Neuronal stem cell (in vitro differentiated cells): ENCODE measurements at regions not wholly inside any gene's neighbourhood (a gene's known extent, or its start where the extent isn't known, plus 50 kb on each side); places are given as distances from the start of the nearest gene placed in this dataset.

Experiments
- DNase-seq: peaks from one replicate; pipeline ENCODE4 v3.0.0-alpha.2; 2013; ENCODE audit warnings: low spot score
- H2AFZ ChIP-seq: one replicate; pipeline ENCODE4 v1.6.1; 2013; ENCODE audit warnings: mild to moderate bottlenecking, low read length, inconsistent platforms
- H2AK5ac ChIP-seq: 2 replicates; pipeline ENCODE4 v1.6.1; 2013; ENCODE audit warnings: low read depth, mild to moderate bottlenecking, inconsistent platforms, low read length, moderate library complexity, mixed read lengths
- H2BK120ac ChIP-seq: 2 replicates; pipeline ENCODE4 v1.6.1; 2013; ENCODE audit warnings: low read depth, mild to moderate bottlenecking, inconsistent platforms, low read length, moderate library complexity, mixed read lengths
- H2BK12ac ChIP-seq: one replicate; pipeline ENCODE4 v1.6.1; 2013; ENCODE audit warnings: low read length, inconsistent platforms
- H2BK15ac ChIP-seq: 2 replicates; pipeline ENCODE4 v1.6.1; 2013; ENCODE audit warnings: mild to moderate bottlenecking, low read length, inconsistent platforms, mixed read lengths
- H2BK5ac ChIP-seq: one replicate; pipeline ENCODE4 v1.6.1; 2013; ENCODE audit warnings: inconsistent platforms, mild to moderate bottlenecking, low read length, moderate library complexity
- H3K14ac ChIP-seq: one replicate; pipeline ENCODE4 v1.6.1; 2013; ENCODE audit warnings: low read length, inconsistent platforms
- H3K18ac ChIP-seq: 2 replicates; pipeline ENCODE4 v1.6.1; 2013; ENCODE audit warnings: low read length, inconsistent platforms
- H3K23ac ChIP-seq: 2 replicates; pipeline ENCODE4 v1.6.1; 2013; ENCODE audit warnings: low read depth, mild to moderate bottlenecking, mixed read lengths, low read length, inconsistent platforms; ENCODE audit not compliant: poor library complexity
- H3K27ac ChIP-seq: replicated peaks from 3 replicates; pipeline ENCODE4 v1.5.1; 2013; ENCODE audit warnings: low read length, inconsistent platforms
- H3K27me3 ChIP-seq, 3 experiments: 2 replicates each; pipeline ENCODE4 v1.6.1; 2013; ENCODE audit warnings: low read length in 3 of 3, mild to moderate bottlenecking in 2 of 3, inconsistent platforms in 1 of 3, low read depth in 1 of 3, mixed read lengths in 1 of 3, moderate library complexity in 1 of 3; ENCODE audit not compliant: control insufficient read depth in 3 of 3, insufficient read depth in 3 of 3
- H3K36me3 ChIP-seq, 2 donors: replicated peaks in 1 of 2; 2 replicates each; pipeline ENCODE4 v1.6.1; 2013; ENCODE audit warnings: low read length in 2 of 2; ENCODE audit not compliant: control insufficient read depth in 2 of 2, insufficient read depth in 2 of 2
- H3K4ac ChIP-seq: 2 replicates; pipeline ENCODE4 v1.6.1; 2013; ENCODE audit warnings: inconsistent platforms, mild to moderate bottlenecking, low read length, moderate library complexity
- H3K4me1 ChIP-seq, 2 donors: 1 replicate in 1 of 2; 2 replicates in 1 of 2; pipeline ENCODE4 v1.6.1; 2013; ENCODE audit warnings: low read length in 2 of 2, low read depth in 1 of 2; ENCODE audit not compliant: control insufficient read depth in 2 of 2, insufficient read depth in 1 of 2
- H3K4me2 ChIP-seq: one replicate; pipeline ENCODE4 v1.6.1; 2013; ENCODE audit warnings: mild to moderate bottlenecking, low read length, inconsistent platforms; ENCODE audit not compliant: insufficient read depth, poor library complexity, severe bottlenecking
- H3K4me3 ChIP-seq, 2 donors: 2 replicates each; pipeline ENCODE4 v1.5.1; 2013; ENCODE audit warnings: low read length in 2 of 2, mild to moderate bottlenecking in 2 of 2, inconsistent platforms in 1 of 2, moderate library complexity in 1 of 2
- H3K79me1 ChIP-seq: one replicate; pipeline ENCODE4 v1.6.1; 2013; ENCODE audit warnings: low read depth, mild to moderate bottlenecking, inconsistent platforms, low read length, moderate library complexity
- H3K9ac ChIP-seq: one replicate; pipeline ENCODE4 v1.6.1; 2013; ENCODE audit warnings: mild to moderate bottlenecking, low read depth, low read length, inconsistent platforms; ENCODE audit not compliant: poor library complexity
- H3K9me3 ChIP-seq, 2 donors: replicated peaks in 1 of 2; 2 replicates each; pipeline versions ENCODE3 to v1.6.1; 2013; ENCODE audit warnings: low read length in 2 of 2, mild to moderate bottlenecking in 2 of 2, inconsistent platforms in 1 of 2, low read depth in 1 of 2, mixed read lengths in 1 of 2, moderate library complexity in 1 of 2; ENCODE audit not compliant: control insufficient read depth in 2 of 2, insufficient read depth in 1 of 2
- H4K8ac ChIP-seq: one replicate; pipeline ENCODE4 v1.6.1; 2013; ENCODE audit warnings: low read depth, mild to moderate bottlenecking, inconsistent platforms, low read length, moderate library complexity
- H4K91ac ChIP-seq: one replicate; pipeline ENCODE4 v1.6.1; 2013; ENCODE audit warnings: low read length, low read depth, mild to moderate bottlenecking, inconsistent platforms; ENCODE audit not compliant: poor library complexity
- WGBS, 2 donors: extraction: QIAGEN DNeasy Blood & Tissue Kit; methylation state at CpG; one replicate each; pipeline ENCODE4 v1.1.7; 2013; ENCODE audit warnings: missing lambda C conversion rate in 2 of 2, mixed read lengths in 1 of 2; ENCODE audit not compliant: insufficient read length in 2 of 2, insufficient replicate concordance in 1 of 2; ENCODE audit errors: extremely low coverage in 2 of 2; 5-methylcytosine and 5-hydroxymethylcytosine counted together

- Histone ChIP-seq H3K9ac (no peak overlapping the region), H3K4ac (no peak overlapping the region), H2BK15ac (no peak overlapping the region), H3K14ac (no peak overlapping the region), H2BK5ac (no peak overlapping the region), H3K4me1 (peaks cover 0 to 2% of the 10 kb centered on the region in 2 donors), H3K18ac (no peak overlapping the region), H3K36me3 (no peaks in the 10 kb centered on the region), H2BK12ac (no peak overlapping the region), H2BK120ac (no peak overlapping the region), H3K79me1 (no peaks in the 10 kb centered on the region), H4K91ac (no peak overlapping the region), H3K4me3 (no peak overlapping the region), H4K8ac (no peak overlapping the region), H2AFZ (no peak overlapping the region), H3K9me3 (no peaks in the 10 kb centered on the region), H3K27me3 (no peaks in the 10 kb centered on the region), H2AK5ac (no peak overlapping the region), H3K27ac (no peak overlapping the region), H3K23ac (no peak overlapping the region), H3K4me2 (no peak overlapping the region)
- WGBS, 2 donors, result no CpG with 5 or more reads among the region's 4 CpGs
- no peak for DNase-seq
Observed at GRCh38 chr9:38194870-38195269, 125.8 kb upstream of the SHB start.

- no peak overlapping the region for H3K4me2 ChIP-seq
- H2BK12ac ChIP-seq, result no peak overlapping the region
- H3K23ac ChIP-seq, result no peak overlapping the region
- no peak overlapping the region for H3K27ac ChIP-seq
- H3K27me3 ChIP-seq, result no peaks in the 10 kb centered on the region
- no peak overlapping the region for H2AFZ ChIP-seq
- no peak overlapping the region for H2BK120ac ChIP-seq
- peaks cover 0 to 2% of the 10 kb centered on the region in 2 donors for H3K4me1 ChIP-seq
- WGBS, 2 donors, result no CpG with 5 or more reads among the region's 4 CpGs
- H3K79me1 ChIP-seq, result no peaks in the 10 kb centered on the region
- H3K18ac ChIP-seq, result no peak overlapping the region
- H3K9ac ChIP-seq, result no peak overlapping the region
- no peak overlapping the region for H3K4ac ChIP-seq
- no peaks in the 10 kb centered on the region for H3K9me3 ChIP-seq
- DNase-seq, result no peak
- H3K4me3 ChIP-seq, result no peak overlapping the region
- H4K8ac ChIP-seq, result no peak overlapping the region
- H2BK15ac ChIP-seq, result no peak overlapping the region
- H4K91ac ChIP-seq, result no peak overlapping the region
- no peak overlapping the region for H2BK5ac ChIP-seq
- H2AK5ac ChIP-seq, result no peak overlapping the region
- H3K14ac ChIP-seq, result no peak overlapping the region
- H3K36me3 ChIP-seq, result no peaks in the 10 kb centered on the region
Observed at GRCh38 chr9:38192731-38193265, 123.8 kb upstream of the SHB start.

GRCh38 chr9:38186404-38187115 lies 117.5 kb upstream of the SHB start:
- H3K4ac ChIP-seq, result no peak overlapping the region
- peaks cover 0 to 3% of the 10 kb centered on the region in 2 donors for H3K4me1 ChIP-seq
- no peaks in the 10 kb centered on the region for H3K79me1 ChIP-seq
- no peaks in the 10 kb centered on the region for H3K9me3 ChIP-seq
- no peak overlapping the region for H3K9ac ChIP-seq
- H4K91ac ChIP-seq, result no peak overlapping the region
- H3K4me3 ChIP-seq, result no peak overlapping the region
- H2AFZ ChIP-seq, result no peak overlapping the region
- no peak overlapping the region for H2BK5ac ChIP-seq
- no peak overlapping the region for H2BK120ac ChIP-seq
- H3K23ac ChIP-seq, result no peak overlapping the region
- no peak for DNase-seq
- H3K27me3 ChIP-seq, result no peaks in the 10 kb centered on the region
- H2AK5ac ChIP-seq, result no peak overlapping the region
- H3K18ac ChIP-seq, result no peak overlapping the region
- no peak overlapping the region for H3K27ac ChIP-seq
- no peak overlapping the region for H2BK15ac ChIP-seq
- no CpG with 5 or more reads among the region's 5 CpGs for WGBS, 2 donors
- no peak overlapping the region for H2BK12ac ChIP-seq
- no peak overlapping the region for H3K4me2 ChIP-seq
- no peak overlapping the region for H3K14ac ChIP-seq
- no peaks in the 10 kb centered on the region for H3K36me3 ChIP-seq
- H4K8ac ChIP-seq, result no peak overlapping the region

GRCh38 chr9:38185647-38186403 lies 116.8 kb upstream of the SHB start:
- Histone ChIP-seq H3K23ac (no peak overlapping the region), H3K36me3 (no peaks in the 10 kb centered on the region), H3K14ac (no peak overlapping the region), H3K4ac (no peak overlapping the region), H3K27me3 (no peaks in the 10 kb centered on the region), H2BK5ac (no peak overlapping the region), H2BK120ac (no peak overlapping the region), H4K8ac (no peak overlapping the region), H3K79me1 (no peaks in the 10 kb centered on the region), H4K91ac (no peak overlapping the region), H2AK5ac (no peak overlapping the region), H3K4me2 (no peak overlapping the region), H2BK12ac (no peak overlapping the region), H3K4me3 (no peak overlapping the region), H3K4me1 (peaks cover 0 to 5% of the 10 kb centered on the region in 2 donors), H3K27ac (no peak overlapping the region), H2BK15ac (no peak overlapping the region), H3K9ac (no peak overlapping the region), H3K18ac (no peak overlapping the region), H3K9me3 (no peaks in the 10 kb centered on the region), H2AFZ (no peak overlapping the region)
- DNase-seq, result no peak
- no CpG with 5 or more reads among the region's 6 CpGs for WGBS, 2 donors
